ENCODE measurements at regions not wholly inside any gene's neighbourhood (a gene's known extent, or its start where the extent isn't known, plus 50 kb on each side); places are given as distances from the start of the nearest gene placed in this dataset.

- no peak overlapping the region for H3K4me3 ChIP-seq (ENCODE audit: low read depth, low read length)
- DNase-seq (ENCODE audit: low read depth): no peak
- TF ChIP-seq MYC (IDR thresholded peaks at IDR 0.05; ENCODE audit: low read depth, low read length) (no peak), MAX (IDR thresholded peaks at IDR 0.05; ENCODE audit: low read depth, low read length) (no peak), CTCF (IDR thresholded peaks at IDR 0.05; ENCODE audit: low read depth, low read length) (no peak), POLR2A (IDR thresholded peaks at IDR 0.05; ENCODE audit: extremely low read depth, insufficient read length) (no peak)
These were observed 97.7 kb upstream of the TBC1D5 start for GRCh38 chr3:17840126-17840525.

GRCh38 chr3:17836919-17837318 is 94.5 kb upstream of the TBC1D5 start:
- TF ChIP-seq CTCF (IDR thresholded peaks at IDR 0.05; ENCODE audit: low read depth, low read length) (no peak), MAX (IDR thresholded peaks at IDR 0.05; ENCODE audit: low read depth, low read length) (no peak), MYC (IDR thresholded peaks at IDR 0.05; ENCODE audit: low read depth, low read length) (no peak)
- no peak for DNase-seq (ENCODE audit: low read depth)
- H3K4me3 ChIP-seq (ENCODE audit: low read depth, low read length): no peak overlapping the region

- no peak for TF ChIP-seq MYC (IDR thresholded peaks at IDR 0.05; ENCODE audit: low read depth, low read length)
- no peak for TF ChIP-seq MAX (IDR thresholded peaks at IDR 0.05; ENCODE audit: low read depth, low read length)
- TF ChIP-seq CTCF (IDR thresholded peaks at IDR 0.05; ENCODE audit: low read depth, low read length): no peak
- no peak for TF ChIP-seq POLR2A (IDR thresholded peaks at IDR 0.05; ENCODE audit: extremely low read depth, insufficient read length)
- no peak for DNase-seq (ENCODE audit: low read depth)
- H3K4me3 ChIP-seq (ENCODE audit: low read depth, low read length): no peak overlapping the region
These were observed 93.7 kb upstream of the TBC1D5 start for GRCh38 chr3:17836092-17836491.

GRCh38 chr3:17833786-17834559 is 91.5 kb upstream of the TBC1D5 start:
- no peak for TF ChIP-seq MYC (IDR thresholded peaks at IDR 0.05; ENCODE audit: low read depth, low read length)
- no peak for TF ChIP-seq CTCF (IDR thresholded peaks at IDR 0.05; ENCODE audit: low read depth, low read length)
- TF ChIP-seq MAX (IDR thresholded peaks at IDR 0.05; ENCODE audit: low read depth, low read length): no peak
- TF ChIP-seq POLR2A (IDR thresholded peaks at IDR 0.05; ENCODE audit: extremely low read depth, insufficient read length): no peak
- no peak overlapping the region for H3K4me3 ChIP-seq (ENCODE audit: low read depth, low read length)
- DNase-seq (ENCODE audit: low read depth): no peak

GRCh38 chr3:17832016-17832415 is 89.6 kb upstream of the TBC1D5 start:
- TF ChIP-seq CTCF (IDR thresholded peaks at IDR 0.05; ENCODE audit: low read depth, low read length): no peak
- TF ChIP-seq MYC (IDR thresholded peaks at IDR 0.05; ENCODE audit: low read depth, low read length): no peak
- TF ChIP-seq POLR2A (IDR thresholded peaks at IDR 0.05; ENCODE audit: extremely low read depth, insufficient read length): no peak
- TF ChIP-seq MAX (IDR thresholded peaks at IDR 0.05; ENCODE audit: low read depth, low read length): no peak
- no peak overlapping the region for H3K4me3 ChIP-seq (ENCODE audit: low read depth, low read length)
- DNase-seq (ENCODE audit: low read depth): no peak

Measured in NB4 (cell line).